ENCODE measurements at regions not wholly inside any gene's neighbourhood (a gene's known extent, or its start where the extent isn't known, plus 50 kb on each side); places are given as distances from the start of the nearest gene placed in this dataset.

DNA sequence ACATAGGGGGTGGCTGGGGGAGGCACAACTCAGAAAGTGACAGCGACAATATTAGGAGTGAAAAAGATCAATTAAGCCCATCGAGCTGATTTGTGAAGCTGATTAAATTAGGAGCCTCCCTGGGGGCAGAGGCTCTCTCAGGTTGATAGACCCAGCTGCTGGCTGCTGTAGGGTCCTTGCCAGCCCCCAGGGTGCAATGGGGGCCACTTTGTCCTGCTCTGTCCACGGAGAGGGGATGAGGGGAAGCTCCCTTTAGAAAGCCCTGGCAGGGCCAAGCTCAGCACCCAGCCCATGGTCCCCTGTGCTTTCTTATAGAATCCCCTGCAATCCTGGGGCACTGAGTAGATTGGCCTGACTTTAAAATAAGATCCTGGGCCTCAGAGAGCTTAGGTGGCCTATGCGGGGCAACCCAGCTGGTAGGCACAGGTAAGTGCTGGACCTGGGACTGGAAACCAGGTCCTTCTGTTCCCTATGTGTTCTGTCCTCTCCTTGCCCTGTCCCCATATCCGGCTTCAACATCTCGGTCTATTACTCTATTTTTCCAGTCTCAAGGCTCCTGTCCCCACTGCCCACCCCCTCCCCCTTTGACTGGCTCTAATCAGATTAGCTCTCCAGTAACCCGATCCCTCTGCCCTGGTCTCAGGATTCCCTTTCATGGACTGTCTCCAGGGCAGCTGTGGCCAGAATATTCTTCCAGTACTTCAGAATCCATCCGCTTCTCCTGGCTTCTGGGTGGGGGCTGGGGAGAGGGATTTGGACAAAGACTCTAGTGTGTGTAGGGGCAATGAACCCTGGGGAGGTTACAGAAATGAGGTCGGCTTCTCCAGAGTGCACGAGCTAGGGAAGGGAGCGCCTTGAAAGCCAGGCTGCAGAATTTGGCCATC lies 259.6 kb downstream of the RPS24 start:
- no peaks in the 10 kb centered on the region for H3K9me3 Mint-ChIP-seq
- no peak overlapping the region for H3K4me3 Mint-ChIP-seq
- no peaks in the 10 kb centered on the region for H3K4me1 Mint-ChIP-seq (ENCODE audit: low read depth)
- no peak overlapping the region for H3K27ac Mint-ChIP-seq
- H3K27me3 Mint-ChIP-seq (ENCODE audit: low read depth) = no peaks in the 10 kb centered on the region
- DNase-seq = no peak
- CTCF ChIA-PET = interaction anchor here (0.5 kb wide), 1 partner anchor 44 kb away, joined by 3 read pairs; no protein-coding TSS in a partner anchor
- H3K36me3 Mint-ChIP-seq (ENCODE audit: low read depth) = no peaks in the 10 kb centered on the region
- intact Hi-C loops (cut with micrococcal nuclease) = no loop called here

DNA sequence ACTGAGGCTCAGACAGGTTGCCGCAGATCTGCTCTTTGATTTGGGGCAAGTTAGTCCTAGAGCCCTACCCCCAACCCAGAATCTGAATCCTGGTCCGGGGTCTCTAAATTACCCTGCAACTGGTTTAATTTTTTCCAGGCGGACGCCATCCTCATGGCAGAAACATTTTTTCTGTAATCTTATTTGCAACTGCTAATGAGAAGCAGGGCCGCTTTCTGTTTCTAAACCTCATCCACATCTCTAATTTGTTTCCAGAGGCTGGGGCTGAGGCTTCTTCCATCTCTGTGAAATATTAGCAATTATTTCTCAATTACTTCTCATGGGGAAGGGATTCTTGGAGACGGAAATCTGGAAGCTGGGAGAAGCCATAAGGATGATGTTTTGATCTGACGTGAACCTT lies 261.6 kb downstream of the RPS24 start:
- CTCF ChIA-PET = no interaction called here

DNA sequence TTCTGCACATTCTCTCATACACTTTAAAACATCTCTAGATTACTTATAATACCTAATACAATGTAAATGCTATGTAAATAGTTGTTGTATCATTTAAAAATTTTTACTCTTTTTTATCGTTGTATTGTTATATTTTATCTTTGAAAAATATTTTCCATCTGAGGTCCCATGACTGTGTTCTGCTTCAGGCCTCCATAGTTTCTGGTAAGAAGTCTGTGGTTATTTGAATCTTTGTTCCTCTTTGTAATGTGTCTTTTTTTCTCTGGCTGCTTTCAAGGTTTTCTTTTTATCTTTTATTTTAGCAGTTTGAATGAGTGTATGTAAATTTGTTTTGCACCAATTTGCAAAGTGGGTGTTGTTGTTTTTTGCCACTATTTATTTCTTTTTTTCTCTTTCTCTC lies 263.1 kb downstream of the RPS24 start:
- intact Hi-C loops (cut with micrococcal nuclease) = no loop called here
- CTCF ChIA-PET = no interaction called here
- Mint-ChIP-seq H3K9me3 (no peaks in the 10 kb centered on the region), H3K36me3 (ENCODE audit: low read depth) (no peaks in the 10 kb centered on the region), H3K4me1 (ENCODE audit: low read depth) (peaks cover 5% of the 10 kb centered on the region), H3K27ac (no peak overlapping the region), H3K4me3 (no peak overlapping the region), H3K27me3 (ENCODE audit: low read depth) (no peaks in the 10 kb centered on the region)
- DNase-seq = no peak

More for the DNA sequence above, 261.6 kb downstream of the RPS24 start:
- H3K36me3 Mint-ChIP-seq (ENCODE audit: low read depth) = no peaks in the 10 kb centered on the region
- intact Hi-C loops (cut with micrococcal nuclease) = no loop called here
- H3K9me3 Mint-ChIP-seq = no peaks in the 10 kb centered on the region
- no peak overlapping the region for H3K4me3 Mint-ChIP-seq
- no peak overlapping the region for H3K27ac Mint-ChIP-seq
- no peaks in the 10 kb centered on the region for H3K27me3 Mint-ChIP-seq (ENCODE audit: low read depth)
- peaks cover 5% of the 10 kb centered on the region for H3K4me1 Mint-ChIP-seq (ENCODE audit: low read depth)
- DNase-seq = no peak

DNA sequence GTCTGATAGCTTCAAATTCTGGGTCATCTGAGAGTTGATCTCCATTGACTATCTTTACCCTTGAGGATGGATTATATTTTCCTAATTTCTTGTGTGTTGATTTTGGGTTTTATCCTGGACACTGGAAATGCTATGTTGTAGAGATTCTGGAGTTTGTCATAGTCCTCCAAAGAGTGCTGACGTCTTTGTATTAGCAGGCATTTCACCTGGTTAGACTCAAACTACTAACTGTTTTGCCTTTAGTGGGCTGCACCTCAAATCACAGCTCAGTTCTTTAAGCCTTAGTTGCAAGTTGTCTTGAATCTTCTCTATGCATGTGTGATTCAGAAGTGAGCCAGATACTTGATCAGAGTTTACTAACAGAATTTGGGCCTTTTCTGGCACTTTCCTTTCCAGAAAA lies 264.3 kb downstream of the RPS24 start:
- intact Hi-C loops (cut with micrococcal nuclease) = no loop called here
- Mint-ChIP-seq H3K4me1 (ENCODE audit: low read depth) (peaks cover 14% of the 10 kb centered on the region), H3K27ac (no peak overlapping the region), H3K36me3 (ENCODE audit: low read depth) (no peaks in the 10 kb centered on the region), H3K4me3 (no peak overlapping the region), H3K9me3 (no peaks in the 10 kb centered on the region), H3K27me3 (ENCODE audit: low read depth) (no peaks in the 10 kb centered on the region)
- CTCF ChIA-PET = interaction anchor here (1.6 kb wide), 1 partner anchor 16 kb away, joined by 3 read pairs; no protein-coding TSS in a partner anchor
- no peak for DNase-seq

GRCh38 chr10:78298835-78299234 lies 265.2 kb downstream of the RPS24 start:
- no peaks in the 10 kb centered on the region for H3K36me3 Mint-ChIP-seq (ENCODE audit: low read depth)
- H3K4me3 Mint-ChIP-seq = no peak overlapping the region
- no peaks in the 10 kb centered on the region for H3K27me3 Mint-ChIP-seq (ENCODE audit: low read depth)
- H3K27ac Mint-ChIP-seq = no peak overlapping the region
- DNase-seq = no peak
- H3K9me3 Mint-ChIP-seq = no peaks in the 10 kb centered on the region
- intact Hi-C loops (cut with micrococcal nuclease) = no loop called here
- CTCF ChIA-PET = interaction anchor here (1.6 kb wide), 1 partner anchor 15 kb away, joined by 3 read pairs; no protein-coding TSS in a partner anchor
- peaks cover 14% of the 10 kb centered on the region for H3K4me1 Mint-ChIP-seq (ENCODE audit: low read depth)

DNA sequence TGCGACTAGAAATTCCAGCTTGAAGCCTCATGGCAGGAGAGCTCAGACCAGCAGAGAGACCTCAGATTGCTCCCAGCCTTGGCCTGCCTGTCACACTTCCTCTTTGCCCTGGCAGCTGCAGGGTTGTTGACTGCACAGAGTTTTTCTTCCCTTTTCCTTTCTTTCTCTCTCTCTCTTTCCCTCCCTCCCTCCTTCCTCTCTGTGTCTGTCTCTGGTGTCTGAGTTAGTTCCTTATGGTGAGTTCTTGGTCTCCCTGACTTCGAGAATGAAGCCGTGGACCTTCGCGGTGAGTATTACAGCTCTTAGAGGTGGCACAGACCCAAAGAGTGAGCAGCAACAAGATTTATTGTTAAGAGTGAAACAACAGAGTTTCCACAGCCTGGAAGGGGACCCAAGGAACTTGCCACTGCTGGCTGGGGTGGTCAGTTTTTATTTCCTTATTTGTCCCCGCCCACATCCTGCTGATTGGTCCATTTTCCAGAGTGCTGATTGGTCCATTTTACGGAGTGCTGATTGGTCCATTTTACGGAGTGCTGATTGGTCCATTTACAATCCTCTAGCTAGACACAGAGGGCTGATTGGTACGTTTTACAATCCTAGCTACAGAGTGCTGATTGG lies 266.3 kb downstream of the RPS24 start:
- CTCF ChIA-PET = interaction anchor here (0.6 to 1.1 kb wide), 2 partner anchors 269 to 895 kb away, joined by 3 read pairs; no protein-coding TSS in a partner anchor
- no peaks in the 10 kb centered on the region for H3K9me3 Mint-ChIP-seq
- H3K4me3 Mint-ChIP-seq = no peak overlapping the region
- no peaks in the 10 kb centered on the region for H3K36me3 Mint-ChIP-seq (ENCODE audit: low read depth)
- peak overlapping the region; percentile 61 for H3K27ac Mint-ChIP-seq
- H3K27me3 Mint-ChIP-seq (ENCODE audit: low read depth) = no peaks in the 10 kb centered on the region
- intact Hi-C loops (cut with micrococcal nuclease) = no loop called here
- peak; percentile 31 for DNase-seq
- H3K4me1 Mint-ChIP-seq (ENCODE audit: low read depth) = peaks cover 14% of the 10 kb centered on the region

DNA sequence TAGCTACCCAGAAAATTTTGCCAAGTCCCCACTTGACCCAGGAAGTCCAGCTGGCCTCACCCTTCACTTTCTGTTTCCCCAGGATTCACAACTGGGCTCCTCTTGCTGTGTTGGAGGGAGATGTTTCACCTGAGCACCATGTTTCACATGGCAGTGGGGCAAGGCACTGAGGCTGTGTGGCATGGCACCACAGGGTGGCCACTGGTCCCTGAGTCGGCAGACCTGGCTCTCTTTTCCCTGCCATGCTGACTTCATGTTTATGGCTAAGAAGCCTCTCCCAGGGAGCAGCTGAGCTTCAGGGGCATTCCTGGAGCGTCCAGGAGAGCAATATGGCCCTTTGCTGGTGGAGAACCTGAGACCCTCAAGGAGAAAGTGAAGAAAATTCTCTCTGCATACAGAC lies 266.9 kb downstream of the RPS24 start:
- CTCF ChIA-PET = interaction anchor here (0.7 kb wide), 1 partner anchor 895 kb away, joined by 3 read pairs; no protein-coding TSS in a partner anchor
- DNase-seq = no peak
- no peaks in the 10 kb centered on the region for H3K36me3 Mint-ChIP-seq (ENCODE audit: low read depth)
- H3K9me3 Mint-ChIP-seq = no peaks in the 10 kb centered on the region
- no peaks in the 10 kb centered on the region for H3K27me3 Mint-ChIP-seq (ENCODE audit: low read depth)
- no peak overlapping the region for H3K4me3 Mint-ChIP-seq
- H3K27ac Mint-ChIP-seq = no peak overlapping the region
- peaks cover 14% of the 10 kb centered on the region for H3K4me1 Mint-ChIP-seq (ENCODE audit: low read depth)
- intact Hi-C loops (cut with micrococcal nuclease) = no loop called here

DNA sequence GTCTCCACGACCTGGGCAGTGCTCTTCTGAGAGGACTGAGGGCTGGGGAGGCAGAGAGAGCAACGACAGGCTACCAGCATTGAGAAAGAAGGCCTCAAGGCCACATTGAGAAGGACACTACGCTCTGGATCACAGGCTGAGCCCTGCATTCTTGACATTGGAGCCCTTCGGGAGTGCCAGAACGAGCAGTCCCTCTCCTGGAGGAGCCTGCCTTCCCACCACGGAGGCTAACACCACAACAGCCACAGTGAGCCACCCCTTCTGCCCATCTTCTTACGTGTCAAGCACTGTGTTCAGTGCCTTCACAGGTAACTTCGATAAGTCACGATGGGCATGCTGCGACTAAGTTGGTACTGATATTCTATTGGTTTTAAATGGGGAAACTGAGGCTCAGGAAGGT lies 267.8 kb downstream of the RPS24 start:
- CTCF ChIA-PET = interaction anchor here (1.3 to 4.1 kb wide), 2 partner anchors 69 to 255 kb away, joined by 3 to 18 read pairs; no protein-coding TSS in a partner anchor
- H3K36me3 Mint-ChIP-seq (ENCODE audit: low read depth) = no peaks in the 10 kb centered on the region
- H3K9me3 Mint-ChIP-seq = no peaks in the 10 kb centered on the region
- intact Hi-C loops (cut with micrococcal nuclease) = no loop called here
- H3K4me3 Mint-ChIP-seq = no peak overlapping the region
- no peak overlapping the region for H3K27ac Mint-ChIP-seq
- peaks cover 14% of the 10 kb centered on the region for H3K4me1 Mint-ChIP-seq (ENCODE audit: low read depth)
- DNase-seq = no peak
- H3K27me3 Mint-ChIP-seq (ENCODE audit: low read depth) = no peaks in the 10 kb centered on the region

- Mint-ChIP-seq H3K36me3 (ENCODE audit: low read depth) (no peaks in the 10 kb centered on the region), H3K9me3 (no peaks in the 10 kb centered on the region)
- intact Hi-C loops (cut with micrococcal nuclease) = loop anchor here (2.0 kb wide), 4 partner anchors 255 to 1047 kb away; no protein-coding TSS in a partner anchor
Observed at GRCh38 chr10:78301891-78302738, 268.5 kb downstream of the RPS24 start.

GRCh38 chr10:78302739-78302988 lies 269.0 kb downstream of the RPS24 start:
- intact Hi-C loops (cut with micrococcal nuclease) = loop anchor here (2.0 kb wide), 4 partner anchors 256 to 1046 kb away; no protein-coding TSS in a partner anchor
- no peak for DNase-seq
- CTCF ChIA-PET = interaction anchor here (0.6 to 4.1 kb wide), 6 partner anchors 11 to 357 kb away, joined by 3 to 18 read pairs (median 3); no protein-coding TSS in a partner anchor
- H3K27ac Mint-ChIP-seq = peak overlapping the region; percentile 84
- H3K4me1 Mint-ChIP-seq (ENCODE audit: low read depth) = peaks cover 14% of the 10 kb centered on the region
- H3K9me3 Mint-ChIP-seq = no peaks in the 10 kb centered on the region
- H3K27me3 Mint-ChIP-seq (ENCODE audit: low read depth) = no peaks in the 10 kb centered on the region
- no peaks in the 10 kb centered on the region for H3K36me3 Mint-ChIP-seq (ENCODE audit: low read depth)
- peak overlapping the region; percentile 82 for H3K4me3 Mint-ChIP-seq

More at GRCh38 chr10:78301891-78302738, 268.5 kb downstream of the RPS24 start:
- peak overlapping the region; percentile 84 for H3K27ac Mint-ChIP-seq
- H3K4me3 Mint-ChIP-seq = peak overlapping the region; percentile 82
- CTCF ChIA-PET = interaction anchor here (0.6 to 4.1 kb wide), 6 partner anchors 12 to 357 kb away, joined by 3 to 18 read pairs (median 3); no protein-coding TSS in a partner anchor
- DNase-seq = no peak
- H3K27me3 Mint-ChIP-seq (ENCODE audit: low read depth) = no peaks in the 10 kb centered on the region
- peaks cover 14% of the 10 kb centered on the region for H3K4me1 Mint-ChIP-seq (ENCODE audit: low read depth)

DNA sequence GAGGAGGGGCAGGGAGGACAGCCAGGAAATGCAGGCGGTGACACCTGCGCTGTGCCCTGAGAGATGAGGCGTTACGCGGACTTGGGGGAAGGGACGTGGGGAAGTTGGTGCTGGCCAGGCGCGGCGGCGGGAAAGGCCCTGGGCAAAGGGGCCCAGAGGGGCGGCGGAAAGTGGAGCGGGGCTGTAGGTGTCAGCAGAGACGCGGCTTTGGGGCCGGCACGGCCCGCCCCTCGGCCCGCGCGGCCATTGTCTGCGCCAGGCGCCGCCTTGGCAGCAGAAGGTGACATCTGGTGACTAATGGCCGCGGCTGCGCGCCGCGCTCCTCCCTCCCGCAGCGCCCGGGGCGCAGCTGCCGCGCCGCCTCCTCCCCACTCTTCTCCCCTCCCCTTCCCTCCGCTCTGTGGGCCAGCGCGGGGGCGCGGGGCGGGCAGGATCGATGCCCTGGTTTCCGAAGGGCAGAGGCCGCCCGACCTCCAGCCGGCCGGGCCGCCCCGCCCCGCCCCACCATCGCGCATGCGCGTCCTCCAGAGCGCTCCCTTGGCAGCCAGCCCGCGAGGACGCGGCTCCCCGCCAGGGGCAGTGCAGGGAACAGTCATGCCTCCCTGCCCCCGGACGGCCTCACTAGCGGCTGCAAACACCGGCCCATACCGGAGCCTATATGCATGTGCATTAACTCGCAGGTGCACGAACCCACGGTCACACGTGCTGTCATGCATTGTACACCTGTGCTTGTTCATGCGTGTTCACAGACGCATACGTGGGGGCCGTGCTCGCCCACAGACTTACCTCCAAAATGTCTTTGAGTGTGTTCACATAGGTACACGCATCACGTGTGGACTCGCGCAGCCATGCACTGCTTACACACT lies 269.6 kb downstream of the RPS24 start:
- H3K9me3 Mint-ChIP-seq = no peaks in the 10 kb centered on the region
- CTCF ChIA-PET = interaction anchor here (0.6 to 4.1 kb wide), 7 partner anchors 11 to 256 kb away, joined by 3 to 18 read pairs (median 3); no protein-coding TSS in a partner anchor
- no peaks in the 10 kb centered on the region for H3K36me3 Mint-ChIP-seq (ENCODE audit: low read depth)
- intact Hi-C loops (cut with micrococcal nuclease) = loop anchor here (1.0 to 2.0 kb wide), 14 partner anchors 135 to 1142 kb away; partner anchors contain the start of genes POLR3A, RPS24 and ZCCHC24
- H3K4me3 Mint-ChIP-seq = peak overlapping the region; percentile 82
- peaks cover 14% of the 10 kb centered on the region for H3K4me1 Mint-ChIP-seq (ENCODE audit: low read depth)
- peak overlapping the region; percentile 84 for H3K27ac Mint-ChIP-seq
- H3K27me3 Mint-ChIP-seq (ENCODE audit: low read depth) = no peaks in the 10 kb centered on the region
- peak; percentile 95 for DNase-seq

Measured in activated naive CD4-positive, alpha-beta T cell treated with anti-CD3 and anti-CD28 coated beads for 36 hours (primary cell).